ENCODE measurements at regions not wholly inside any gene's neighbourhood (a gene's known extent, or its start where the extent isn't known, plus 50 kb on each side); places are given as distances from the start of the nearest gene placed in this dataset.

GRCh38 chr13:53545340-53545941 is 516.8 kb downstream of the OLFM4 start:
- TF ChIP-seq CTCF (IDR thresholded peaks at IDR 0.05) = no peak
- no peak for TF ChIP-seq POLR2A (IDR thresholded peaks at IDR 0.05)

Data from uterus (tissue), 2 donors.